ENCODE measurements at regions not wholly inside any gene's neighbourhood (a gene's known extent, or its start where the extent isn't known, plus 50 kb on each side); places are given as distances from the start of the nearest gene placed in this dataset.
"Not testable (repeated sequence)": the region's sequence is repeated elsewhere in the genome, so short reads cannot be mapped to it uniquely, and the experiment has no call there.

GRCh38 chr10:114872519-114873087 is 51.0 kb downstream of the FHIP2A start:
- intact Hi-C loops (cut with DNase I): no loop called here
- Histone ChIP-seq H3K4me1 (ENCODE audit: control insufficient read depth in 1 of 2, insufficient read depth in 2 of 2, low read length in 2 of 2) (no peaks in the 10 kb centered on the region), H3K27me3 (ENCODE audit: control insufficient read depth in 1 of 2, insufficient read depth in 2 of 2, low read length in 1 of 2) (no peaks in the 10 kb centered on the region), H3K9me3 (ENCODE audit: control insufficient read depth, low read length) (no peaks in the 10 kb centered on the region), H3K36me3 (ENCODE audit: control insufficient read depth in 1 of 2, insufficient read depth in 2 of 2, low read length in 1 of 2) (no peaks in the 10 kb centered on the region), H3K4me3 (ENCODE audit: low read length in 2 of 2) (no peak overlapping the region), H3K27ac (ENCODE audit: low read depth in 1 of 2, low read length in 2 of 2) (no peak overlapping the region)
- no peak for ATAC-seq (ENCODE audit: low FRiP score)
- DNase-seq: no peak

GRCh38 chr10:114874827-114875411 is 53.3 kb downstream of the FHIP2A start:
- Histone ChIP-seq H3K27ac (ENCODE audit: low read depth in 1 of 2, low read length in 2 of 2) (no peak overlapping the region), H3K9me3 (ENCODE audit: control insufficient read depth, low read length) (no peaks in the 10 kb centered on the region), H3K27me3 (ENCODE audit: control insufficient read depth in 1 of 2, insufficient read depth in 2 of 2, low read length in 1 of 2) (no peaks in the 10 kb centered on the region), H3K4me1 (ENCODE audit: control insufficient read depth in 1 of 2, insufficient read depth in 2 of 2, low read length in 2 of 2) (no peaks in the 10 kb centered on the region), H3K4me3 (ENCODE audit: low read length in 2 of 2) (no peak overlapping the region), H3K36me3 (ENCODE audit: control insufficient read depth in 1 of 2, insufficient read depth in 2 of 2, low read length in 1 of 2) (no peaks in the 10 kb centered on the region)
- ATAC-seq (ENCODE audit: low FRiP score): peak; percentile 52
- intact Hi-C loops (cut with DNase I): loop anchor here in 1 of 2 donors (5.0 kb wide), 1 partner anchor 252 kb away; no protein-coding TSS in a partner anchor
- no peak for DNase-seq
- WGBS, 2 donors: 32 to 50% methylated on average over 17 of the region's 17 CpGs

GRCh38 chr10:114875590-114876081 is 54.1 kb downstream of the FHIP2A start:
- not testable (repeated sequence) for H3K36me3 ChIP-seq (ENCODE audit: control insufficient read depth in 1 of 2, insufficient read depth in 2 of 2, low read length in 1 of 2); H3K27me3 ChIP-seq (ENCODE audit: control insufficient read depth in 1 of 2, insufficient read depth in 2 of 2, low read length in 1 of 2); H3K9me3 ChIP-seq (ENCODE audit: control insufficient read depth, low read length); ATAC-seq (ENCODE audit: low FRiP score); DNase-seq; H3K27ac ChIP-seq (ENCODE audit: low read depth in 1 of 2, low read length in 2 of 2); H3K4me3 ChIP-seq (ENCODE audit: low read length in 2 of 2); H3K4me1 ChIP-seq (ENCODE audit: control insufficient read depth in 1 of 2, insufficient read depth in 2 of 2, low read length in 2 of 2)
- 97 to 98% methylated on average over 4 of the region's 4 CpGs for WGBS, 2 donors
- intact Hi-C loops (cut with DNase I): loop anchor here (2.0 to 5.0 kb wide), 2 partner anchors 252 to 255 kb away; no protein-coding TSS in a partner anchor

GRCh38 chr10:114876169-114876568 is 54.6 kb downstream of the FHIP2A start:
- intact Hi-C loops (cut with DNase I): loop anchor here (2.0 to 5.0 kb wide), 2 partner anchors 251 to 255 kb away; no protein-coding TSS in a partner anchor
- H3K4me3 ChIP-seq (ENCODE audit: low read length in 2 of 2): no peak overlapping the region
- DNase-seq: peak in 1 of 2 donors; percentile 52
- H3K27me3 ChIP-seq (ENCODE audit: control insufficient read depth in 1 of 2, insufficient read depth in 2 of 2, low read length in 1 of 2): no peaks in the 10 kb centered on the region
- no peak for ATAC-seq (ENCODE audit: low FRiP score)
- no peaks in the 10 kb centered on the region for H3K9me3 ChIP-seq (ENCODE audit: control insufficient read depth, low read length)
- WGBS, 2 donors: 76 to 88% methylated on average over 8 to 9 of the region's 9 CpGs
- no peaks in the 10 kb centered on the region for H3K4me1 ChIP-seq (ENCODE audit: control insufficient read depth in 1 of 2, insufficient read depth in 2 of 2, low read length in 2 of 2)
- H3K36me3 ChIP-seq (ENCODE audit: control insufficient read depth in 1 of 2, insufficient read depth in 2 of 2, low read length in 1 of 2): no peaks in the 10 kb centered on the region
- no peak overlapping the region for H3K27ac ChIP-seq (ENCODE audit: low read depth in 1 of 2, low read length in 2 of 2)

- intact Hi-C loops (cut with DNase I): loop anchor here (2.0 to 5.0 kb wide), 2 partner anchors 251 to 254 kb away; no protein-coding TSS in a partner anchor
- 41 to 44% methylated on average over 20 of the region's 20 CpGs for WGBS, 2 donors
- H3K36me3 ChIP-seq (ENCODE audit: control insufficient read depth in 1 of 2, insufficient read depth in 2 of 2, low read length in 1 of 2): no peaks in the 10 kb centered on the region
Observed at GRCh38 chr10:114876602-114877300, 55.2 kb downstream of the FHIP2A start.

GRCh38 chr10:114877301-114877644 is 55.7 kb downstream of the FHIP2A start:
- DNase-seq: no peak
- H3K27ac ChIP-seq (ENCODE audit: low read depth in 1 of 2, low read length in 2 of 2): no peak overlapping the region
- H3K9me3 ChIP-seq (ENCODE audit: control insufficient read depth, low read length): no peaks in the 10 kb centered on the region
- intact Hi-C loops (cut with DNase I): loop anchor here (2.0 to 5.0 kb wide), 2 partner anchors 250 to 254 kb away; no protein-coding TSS in a partner anchor
- H3K27me3 ChIP-seq (ENCODE audit: control insufficient read depth in 1 of 2, insufficient read depth in 2 of 2, low read length in 1 of 2): no peaks in the 10 kb centered on the region
- H3K4me3 ChIP-seq (ENCODE audit: low read length in 2 of 2): no peak overlapping the region
- H3K4me1 ChIP-seq (ENCODE audit: control insufficient read depth in 1 of 2, insufficient read depth in 2 of 2, low read length in 2 of 2): no peaks in the 10 kb centered on the region
- 53 to 61% methylated on average over 6 of the region's 6 CpGs for WGBS, 2 donors
- no peaks in the 10 kb centered on the region for H3K36me3 ChIP-seq (ENCODE audit: control insufficient read depth in 1 of 2, insufficient read depth in 2 of 2, low read length in 1 of 2)
- ATAC-seq (ENCODE audit: low FRiP score): no peak

More at GRCh38 chr10:114876602-114877300, 55.2 kb downstream of the FHIP2A start:
- H3K27me3 ChIP-seq (ENCODE audit: control insufficient read depth in 1 of 2, insufficient read depth in 2 of 2, low read length in 1 of 2): no peaks in the 10 kb centered on the region
- H3K4me3 ChIP-seq (ENCODE audit: low read length in 2 of 2): no peak overlapping the region
- no peaks in the 10 kb centered on the region for H3K4me1 ChIP-seq (ENCODE audit: control insufficient read depth in 1 of 2, insufficient read depth in 2 of 2, low read length in 2 of 2)
- peak; percentile 69 to 87 for DNase-seq
- H3K27ac ChIP-seq (ENCODE audit: low read depth in 1 of 2, low read length in 2 of 2): no peak overlapping the region
- no peak for ATAC-seq (ENCODE audit: low FRiP score)
- no peaks in the 10 kb centered on the region for H3K9me3 ChIP-seq (ENCODE audit: control insufficient read depth, low read length)

GRCh38 chr10:114879093-114879492 is 57.5 kb downstream of the FHIP2A start:
- intact Hi-C loops (cut with DNase I): loop anchor here in 1 of 2 donors (5.0 kb wide), 1 partner anchor 248 kb away; no protein-coding TSS in a partner anchor
- ATAC-seq (ENCODE audit: low FRiP score): no peak
- no peak overlapping the region for H3K4me3 ChIP-seq (ENCODE audit: low read length in 2 of 2)

GRCh38 chr10:114879541-114880158 is 58.1 kb downstream of the FHIP2A start:
- H3K4me3 ChIP-seq (ENCODE audit: low read length in 2 of 2): no peak overlapping the region
- no peaks in the 10 kb centered on the region for H3K9me3 ChIP-seq (ENCODE audit: control insufficient read depth, low read length)
- intact Hi-C loops (cut with DNase I): loop anchor here in 1 of 2 donors (5.0 kb wide), 1 partner anchor 248 kb away; no protein-coding TSS in a partner anchor
- H3K27me3 ChIP-seq (ENCODE audit: control insufficient read depth in 1 of 2, insufficient read depth in 2 of 2, low read length in 1 of 2): no peaks in the 10 kb centered on the region
- peaks cover 0 to 3% of the 10 kb centered on the region in 2 donors for H3K4me1 ChIP-seq (ENCODE audit: control insufficient read depth in 1 of 2, insufficient read depth in 2 of 2, low read length in 2 of 2)
- H3K36me3 ChIP-seq (ENCODE audit: control insufficient read depth in 1 of 2, insufficient read depth in 2 of 2, low read length in 1 of 2): no peaks in the 10 kb centered on the region
- WGBS, 2 donors: 32 to 37% methylated on average over 13 of the region's 13 CpGs
- H3K27ac ChIP-seq (ENCODE audit: low read depth in 1 of 2, low read length in 2 of 2): no peak overlapping the region
- DNase-seq (peak in 1 of 2 donors; percentile 56), ATAC-seq (ENCODE audit: low FRiP score) (no peak)

More at GRCh38 chr10:114879093-114879492, 57.5 kb downstream of the FHIP2A start:
- Histone ChIP-seq H3K27ac (ENCODE audit: low read depth in 1 of 2, low read length in 2 of 2) (no peak overlapping the region), H3K9me3 (ENCODE audit: control insufficient read depth, low read length) (no peaks in the 10 kb centered on the region), H3K27me3 (ENCODE audit: control insufficient read depth in 1 of 2, insufficient read depth in 2 of 2, low read length in 1 of 2) (no peaks in the 10 kb centered on the region), H3K4me1 (ENCODE audit: control insufficient read depth in 1 of 2, insufficient read depth in 2 of 2, low read length in 2 of 2) (peaks cover 0 to 3% of the 10 kb centered on the region in 2 donors), H3K36me3 (ENCODE audit: control insufficient read depth in 1 of 2, insufficient read depth in 2 of 2, low read length in 1 of 2) (no peaks in the 10 kb centered on the region)
- DNase-seq: no peak

Measured in aorta (tissue), 5 donors.